Colonic mucosa (tissue), 4 donors: ENCODE measurements at regions not wholly inside any gene's neighbourhood (a gene's known extent, or its start where the extent isn't known, plus 50 kb on each side); places are given as distances from the start of the nearest gene placed in this dataset.
"Not testable (repeated sequence)": the region's sequence is repeated elsewhere in the genome, so short reads cannot be mapped to it uniquely, and the experiment has no call there.

Experiments used
- DNase-seq: peaks from one replicate; pipeline ENCODE4 v3.0.0-alpha.2; 2020
- H3K27ac ChIP-seq: fragments of 200-600 bp; one replicate; pipeline ENCODE4 v1.8.0; 2021
- H3K27me3 ChIP-seq: fragments of 200-600 bp; one replicate; pipeline ENCODE4 v1.8.0; 2021
- H3K36me3 ChIP-seq: fragments of 200-600 bp; one replicate; pipeline ENCODE4 v1.8.0; 2021
- H3K4me1 ChIP-seq: fragments of 200-600 bp; one replicate; pipeline ENCODE4 v1.8.0; 2021; ENCODE audit warnings: mild to moderate bottlenecking
- H3K4me3 ChIP-seq: fragments of 200-600 bp; one replicate; pipeline ENCODE4 v1.8.0; 2021
- H3K9ac ChIP-seq, 2 donors: one replicate each; pipeline ENCODE4 v1.7.0; 2013; ENCODE audit warnings: control low read depth in 2 of 2, low read depth in 2 of 2, low read length in 2 of 2
- H3K9me3 ChIP-seq: fragments of 200-600 bp; one replicate; pipeline ENCODE4 v1.8.0; 2021
- intact Hi-C: fragments of 100-400 bp; cut with DNase I; formaldehyde crosslinking; loops from one replicate; pipeline ENCODE4 v1.14.1; 2022
- TF ChIP-seq, protein P1 (sequence below): fragments of 200-600 bp; IDR thresholded peaks from one replicate; pipeline ENCODE4 v1.8.0; 2022; ENCODE audit warnings: antibody characterized with exemption, mild to moderate bottlenecking
- donor health status: healthy.
- donor health status: DM: no; HTN: no; CAD: no.
- donor health status: DM: no; HTN: no; CAD: no.

DNA sequence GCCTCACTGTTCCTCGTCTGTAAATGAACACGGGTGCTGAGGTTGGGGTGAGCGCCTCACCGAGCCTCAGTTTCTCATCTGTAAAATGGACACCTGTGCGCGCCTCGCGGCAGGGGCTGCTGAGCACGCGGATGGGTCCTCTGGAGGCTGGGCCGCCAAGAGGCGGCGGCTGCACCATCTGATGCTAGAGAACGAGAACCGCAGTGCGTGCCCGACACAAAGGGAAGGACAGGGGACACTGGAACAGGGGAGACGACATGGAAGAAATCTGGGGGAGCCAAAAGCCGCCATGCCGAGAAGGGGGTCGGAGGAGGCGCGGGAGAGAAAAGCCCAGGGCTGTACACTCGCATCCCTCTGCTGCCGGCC lies 118.7 kb upstream of the ZNF516 start:
- Histone ChIP-seq H3K4me3 (no peak overlapping the region), H3K27me3 (no peaks in the 10 kb centered on the region), H3K36me3 (no peaks in the 10 kb centered on the region), H3K27ac (no peak overlapping the region), H3K9ac (no peak overlapping the region), H3K4me1 (no peaks in the 10 kb centered on the region), H3K9me3 (no peaks in the 10 kb centered on the region)
- intact Hi-C loops = no loop called here
- DNase-seq = no peak
- TF ChIP-seq, protein P1, sequence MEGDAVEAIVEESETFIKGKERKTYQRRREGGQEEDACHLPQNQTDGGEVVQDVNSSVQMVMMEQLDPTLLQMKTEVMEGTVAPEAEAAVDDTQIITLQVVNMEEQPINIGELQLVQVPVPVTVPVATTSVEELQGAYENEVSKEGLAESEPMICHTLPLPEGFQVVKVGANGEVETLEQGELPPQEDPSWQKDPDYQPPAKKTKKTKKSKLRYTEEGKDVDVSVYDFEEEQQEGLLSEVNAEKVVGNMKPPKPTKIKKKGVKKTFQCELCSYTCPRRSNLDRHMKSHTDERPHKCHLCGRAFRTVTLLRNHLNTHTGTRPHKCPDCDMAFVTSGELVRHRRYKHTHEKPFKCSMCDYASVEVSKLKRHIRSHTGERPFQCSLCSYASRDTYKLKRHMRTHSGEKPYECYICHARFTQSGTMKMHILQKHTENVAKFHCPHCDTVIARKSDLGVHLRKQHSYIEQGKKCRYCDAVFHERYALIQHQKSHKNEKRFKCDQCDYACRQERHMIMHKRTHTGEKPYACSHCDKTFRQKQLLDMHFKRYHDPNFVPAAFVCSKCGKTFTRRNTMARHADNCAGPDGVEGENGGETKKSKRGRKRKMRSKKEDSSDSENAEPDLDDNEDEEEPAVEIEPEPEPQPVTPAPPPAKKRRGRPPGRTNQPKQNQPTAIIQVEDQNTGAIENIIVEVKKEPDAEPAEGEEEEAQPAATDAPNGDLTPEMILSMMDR = no peak

DNA sequence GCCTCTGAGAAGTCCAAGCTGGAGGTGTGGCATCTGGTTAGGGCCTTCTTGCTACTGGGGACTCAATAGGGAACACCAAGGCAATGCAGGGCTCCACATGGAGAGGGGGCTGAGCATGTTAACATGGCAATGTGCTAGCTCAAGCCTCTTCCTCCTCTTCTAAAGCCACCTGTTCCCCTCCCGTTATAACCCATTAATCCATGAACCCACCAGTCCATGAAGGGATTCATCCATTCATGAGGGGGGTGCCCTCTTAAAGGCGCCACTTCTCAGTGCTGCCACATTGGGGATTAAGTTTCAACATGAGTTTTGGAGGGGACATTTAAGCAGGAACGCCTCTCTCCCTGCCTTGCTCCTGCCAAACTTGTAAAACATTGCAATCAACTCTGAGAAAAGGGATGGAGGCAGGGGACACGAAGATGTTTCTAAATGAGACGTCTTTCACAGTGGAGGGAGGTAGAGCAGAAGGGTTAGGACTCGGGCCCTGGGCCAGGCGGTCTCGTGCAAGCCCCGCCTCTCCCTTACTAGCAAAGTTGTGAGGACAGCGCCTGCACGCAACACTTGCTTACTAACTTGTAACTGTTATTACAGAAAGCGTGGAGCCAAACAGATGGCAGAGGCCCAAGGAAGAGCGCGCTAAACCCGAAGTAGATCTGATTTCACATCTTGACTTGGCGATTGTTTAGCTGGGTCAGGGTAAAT lies 118.2 kb upstream of the ZNF516 start:
- Histone ChIP-seq H3K9me3 (no peaks in the 10 kb centered on the region), H3K4me1 (no peaks in the 10 kb centered on the region), H3K36me3 (no peaks in the 10 kb centered on the region), H3K9ac (no peak overlapping the region), H3K27me3 (no peaks in the 10 kb centered on the region), H3K27ac (no peak overlapping the region), H3K4me3 (no peak overlapping the region)
- no peak for DNase-seq
- intact Hi-C loops = no loop called here
- TF ChIP-seq, protein P1 = no peak

DNA sequence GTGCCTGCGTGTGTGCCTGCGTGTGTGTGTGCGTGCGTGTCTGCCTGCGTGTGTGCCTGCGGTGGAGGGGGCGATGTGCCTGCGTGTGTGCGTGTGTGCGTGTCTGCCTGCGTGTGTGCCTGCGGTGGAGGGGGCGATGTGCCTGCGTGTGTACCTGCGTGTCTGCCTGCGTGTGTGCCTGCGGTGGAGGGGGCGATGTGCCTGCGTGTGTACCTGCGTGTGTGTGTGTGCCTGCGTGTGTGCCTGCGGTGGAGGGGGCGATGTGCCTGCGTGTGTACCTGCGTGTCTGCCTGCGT lies 116.7 kb upstream of the ZNF516 start:
- H3K4me1 ChIP-seq, intact Hi-C loops, H3K27me3 ChIP-seq, DNase-seq, H3K9ac ChIP-seq, H3K27ac ChIP-seq, H3K36me3 ChIP-seq, H3K9me3 ChIP-seq, H3K4me3 ChIP-seq: not testable (repeated sequence)

DNA sequence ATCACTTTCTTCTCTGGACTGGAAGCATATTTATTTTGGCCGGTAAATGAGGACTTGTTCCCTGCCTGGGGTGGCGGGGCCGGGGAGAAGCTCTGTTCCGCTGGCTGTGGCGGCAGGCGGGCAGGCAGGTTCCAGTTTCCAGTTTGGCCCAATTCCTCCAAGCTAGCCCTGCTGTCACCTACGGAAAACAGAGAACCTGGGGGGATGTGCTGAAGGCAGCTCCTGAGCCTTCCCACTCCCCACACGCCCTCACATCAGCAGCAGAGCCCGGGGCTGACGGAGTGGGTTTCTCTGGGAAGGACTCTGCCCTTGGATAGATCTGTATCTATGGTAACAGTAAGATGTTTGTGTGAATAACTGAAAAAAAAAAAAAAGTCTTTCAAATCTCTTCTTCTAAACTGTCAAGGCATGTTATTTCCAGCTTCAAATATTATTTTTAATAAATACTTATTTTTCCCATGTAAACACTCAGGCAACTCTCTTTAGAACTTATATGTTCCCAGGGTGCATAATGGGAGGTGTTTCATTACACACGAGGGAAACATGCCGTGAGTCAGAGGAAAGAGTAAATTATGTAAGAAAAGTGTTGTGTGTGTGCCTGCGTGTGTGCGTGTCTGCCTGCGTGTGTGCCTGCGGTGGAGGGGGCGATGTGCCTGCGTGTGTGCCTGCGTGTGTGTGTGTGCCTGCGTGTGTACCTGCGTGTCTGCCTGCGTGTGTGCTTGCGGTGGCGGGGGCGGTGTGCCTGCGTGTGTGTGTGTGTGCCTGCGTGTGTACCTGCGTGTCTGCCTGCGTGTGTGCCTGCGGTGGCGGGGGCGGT lies 116.1 kb upstream of the ZNF516 start:
- Histone ChIP-seq H3K4me1 (no peaks in the 10 kb centered on the region), H3K9ac (no peak overlapping the region), H3K4me3 (no peak overlapping the region), H3K9me3 (no peaks in the 10 kb centered on the region), H3K36me3 (no peaks in the 10 kb centered on the region), H3K27me3 (no peaks in the 10 kb centered on the region), H3K27ac (no peak overlapping the region)
- intact Hi-C loops = no loop called here
- TF ChIP-seq, protein P1 = no peak
- DNase-seq = no peak

DNA sequence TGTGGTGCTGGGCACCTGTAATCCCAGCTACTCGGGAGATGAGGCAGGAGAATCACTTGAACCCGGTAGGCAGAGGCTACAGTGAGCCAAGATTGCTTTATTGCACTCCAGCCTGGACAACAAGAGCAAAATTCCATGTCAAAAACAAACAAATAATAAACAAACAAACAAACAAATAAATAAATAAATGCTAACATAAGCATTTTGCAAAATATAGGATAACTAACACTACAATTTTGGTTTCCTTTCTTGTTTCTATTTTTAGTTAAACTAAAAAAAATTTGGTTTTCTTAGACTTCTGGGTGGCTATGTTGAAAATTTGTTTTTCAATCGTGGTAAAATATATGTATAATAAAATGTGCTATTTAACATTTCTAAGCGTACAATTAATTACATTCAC lies 115.0 kb upstream of the ZNF516 start:
- TF ChIP-seq, protein P1 = no peak
- no peaks in the 10 kb centered on the region for H3K4me1 ChIP-seq
- no peak overlapping the region for H3K27ac ChIP-seq

DNA sequence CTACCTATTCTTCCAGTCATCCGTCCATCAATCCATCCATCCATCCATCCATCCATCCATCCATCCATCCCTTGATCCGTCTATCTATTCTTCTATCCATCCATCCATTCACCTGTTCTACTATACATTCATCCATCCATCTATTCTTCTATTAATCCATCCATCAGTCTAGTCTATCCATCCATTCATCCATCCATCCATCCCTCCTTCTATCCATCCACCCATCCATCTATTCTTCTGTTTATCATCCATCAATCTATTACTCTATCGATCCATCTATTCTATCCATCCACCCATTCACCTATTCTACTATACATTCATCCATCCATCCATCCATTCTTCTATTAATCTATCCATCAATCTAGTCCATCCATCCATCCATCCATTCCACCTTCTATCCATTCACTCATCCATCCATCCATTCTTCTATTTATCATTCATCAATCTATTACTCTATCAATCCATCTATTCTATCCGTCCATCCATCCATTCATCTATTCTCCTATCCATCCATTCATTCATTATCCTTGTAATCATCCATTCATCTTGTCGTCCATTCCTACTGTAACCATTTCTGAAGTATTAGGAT lies 110.4 kb upstream of the ZNF516 start:
- no peaks in the 10 kb centered on the region for H3K27me3 ChIP-seq
- TF ChIP-seq, protein P1 = no peak
- intact Hi-C loops = no loop called here
- no peak overlapping the region for H3K9ac ChIP-seq
- H3K27ac ChIP-seq = no peak overlapping the region
- no peak overlapping the region for H3K4me3 ChIP-seq
- no peaks in the 10 kb centered on the region for H3K4me1 ChIP-seq
- no peaks in the 10 kb centered on the region for H3K9me3 ChIP-seq
- H3K36me3 ChIP-seq = no peaks in the 10 kb centered on the region
- DNase-seq = no peak

More for the DNA sequence above, 115.0 kb upstream of the ZNF516 start:
- intact Hi-C loops = no loop called here
- Histone ChIP-seq H3K9ac (no peak overlapping the region), H3K36me3 (no peaks in the 10 kb centered on the region), H3K27me3 (no peaks in the 10 kb centered on the region), H3K4me3 (no peak overlapping the region), H3K9me3 (no peaks in the 10 kb centered on the region)
- no peak for DNase-seq
